Erythroblast (primary cell): ENCODE measurements at regions not wholly inside any gene's neighbourhood (a gene's known extent, or its start where the extent isn't known, plus 50 kb on each side); places are given as distances from the start of the nearest gene placed in this dataset.

Source experiments
- GATA1 ChIP-seq: IDR thresholded peaks from 2 replicates; pipeline ENCODE4 v1.6.1; 2011; ENCODE audit warnings: low read depth, mild to moderate bottlenecking, control low read depth, low read length, moderate library complexity
- POLR2A ChIP-seq: IDR thresholded peaks from 2 replicates; pipeline ENCODE4 v1.6.1; 2011; ENCODE audit warnings: mild to moderate bottlenecking, low read length

DNA sequence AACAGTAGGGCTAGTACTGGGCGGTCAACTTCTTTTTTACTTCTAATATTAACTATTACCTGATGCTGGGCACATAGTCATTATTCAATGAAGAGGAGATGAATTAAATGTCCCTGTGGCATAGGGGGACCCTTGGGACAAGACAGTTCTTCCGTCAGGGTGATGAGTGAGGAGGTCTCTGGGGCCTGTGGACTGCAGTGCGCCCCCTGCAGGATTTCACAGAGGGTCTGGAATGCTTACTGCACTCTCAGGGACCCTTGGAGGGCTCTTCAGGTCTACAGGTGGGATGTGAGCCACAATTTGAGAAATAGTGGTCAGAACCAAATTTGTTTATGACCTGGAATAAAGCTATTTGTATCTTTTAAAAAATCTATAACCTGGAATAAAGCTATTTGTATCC, 149.4 kb downstream of the FAM78B start:
- TF ChIP-seq POLR2A (no peak), GATA1 (no peak)
